AG09309 (cell line): ENCODE measurements at regions not wholly inside any gene's neighbourhood (a gene's known extent, or its start where the extent isn't known, plus 50 kb on each side); places are given as distances from the start of the nearest gene placed in this dataset.

Experiments used
- DNase-seq: peaks from one replicate; pipeline ENCODE4 v3.0.0-alpha.2; 2010; ENCODE audit warnings: low read depth
- H3K4me3 ChIP-seq: 2 replicates; pipeline ENCODE4 v1.5.1; 2011; ENCODE audit warnings: mild to moderate bottlenecking, low read depth, low read length, moderate library complexity; ENCODE audit not compliant: control insufficient read depth
- TF ChIP-seq, protein P1 (sequence below): IDR thresholded peaks from 2 replicates; pipeline ENCODE4 v1.5.1; 2011; ENCODE audit warnings: mild to moderate bottlenecking, low read depth, low read length, inconsistent platforms; ENCODE audit not compliant: insufficient read depth, control insufficient read depth; ENCODE audit errors: missing control alignments

DNA sequence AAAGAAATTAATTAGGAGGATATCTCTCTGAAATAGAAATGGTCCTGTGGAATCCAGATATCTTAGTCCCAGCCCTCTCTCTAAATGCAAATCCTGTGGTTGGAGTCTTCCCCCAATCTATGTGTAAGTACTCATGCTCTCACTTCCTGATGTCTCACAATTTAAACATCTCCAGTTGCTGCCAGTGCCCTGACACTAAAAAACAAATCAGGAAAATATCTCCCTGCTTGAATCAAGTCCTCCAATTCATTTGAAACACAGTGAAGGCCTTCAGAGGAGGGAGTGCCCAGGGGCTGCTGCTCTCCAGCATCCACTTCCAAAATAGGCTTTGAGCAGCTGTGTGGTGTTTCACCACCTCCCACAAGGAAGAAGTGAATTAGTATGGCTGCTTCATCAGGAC lies 413.8 kb downstream of the RAD51AP2 start:
- TF ChIP-seq, protein P1, sequence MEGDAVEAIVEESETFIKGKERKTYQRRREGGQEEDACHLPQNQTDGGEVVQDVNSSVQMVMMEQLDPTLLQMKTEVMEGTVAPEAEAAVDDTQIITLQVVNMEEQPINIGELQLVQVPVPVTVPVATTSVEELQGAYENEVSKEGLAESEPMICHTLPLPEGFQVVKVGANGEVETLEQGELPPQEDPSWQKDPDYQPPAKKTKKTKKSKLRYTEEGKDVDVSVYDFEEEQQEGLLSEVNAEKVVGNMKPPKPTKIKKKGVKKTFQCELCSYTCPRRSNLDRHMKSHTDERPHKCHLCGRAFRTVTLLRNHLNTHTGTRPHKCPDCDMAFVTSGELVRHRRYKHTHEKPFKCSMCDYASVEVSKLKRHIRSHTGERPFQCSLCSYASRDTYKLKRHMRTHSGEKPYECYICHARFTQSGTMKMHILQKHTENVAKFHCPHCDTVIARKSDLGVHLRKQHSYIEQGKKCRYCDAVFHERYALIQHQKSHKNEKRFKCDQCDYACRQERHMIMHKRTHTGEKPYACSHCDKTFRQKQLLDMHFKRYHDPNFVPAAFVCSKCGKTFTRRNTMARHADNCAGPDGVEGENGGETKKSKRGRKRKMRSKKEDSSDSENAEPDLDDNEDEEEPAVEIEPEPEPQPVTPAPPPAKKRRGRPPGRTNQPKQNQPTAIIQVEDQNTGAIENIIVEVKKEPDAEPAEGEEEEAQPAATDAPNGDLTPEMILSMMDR: no peak
- no peak for DNase-seq
- no peak overlapping the region for H3K4me3 ChIP-seq

DNA sequence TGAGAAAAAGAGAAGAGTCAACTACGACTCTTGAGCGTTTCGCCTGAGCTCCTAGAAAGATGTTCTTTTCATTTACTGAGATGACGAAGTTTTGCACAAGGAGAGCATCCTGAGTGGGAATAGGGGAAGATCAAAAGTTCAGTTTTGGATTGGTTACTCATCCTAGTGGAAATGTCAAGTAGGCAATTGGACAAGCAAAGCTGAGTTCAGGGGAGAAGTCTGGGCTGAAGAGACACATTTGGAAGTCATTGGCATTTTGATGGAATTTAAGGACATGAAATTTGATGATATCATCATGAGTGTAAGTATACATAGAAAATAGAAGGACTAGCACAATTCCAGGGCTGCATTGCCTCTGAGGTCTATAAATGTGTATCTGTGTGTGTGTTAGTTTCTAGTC lies 416.6 kb downstream of the RAD51AP2 start:
- no peak overlapping the region for H3K4me3 ChIP-seq
- no peak for DNase-seq
- TF ChIP-seq, protein P1: no peak

DNA sequence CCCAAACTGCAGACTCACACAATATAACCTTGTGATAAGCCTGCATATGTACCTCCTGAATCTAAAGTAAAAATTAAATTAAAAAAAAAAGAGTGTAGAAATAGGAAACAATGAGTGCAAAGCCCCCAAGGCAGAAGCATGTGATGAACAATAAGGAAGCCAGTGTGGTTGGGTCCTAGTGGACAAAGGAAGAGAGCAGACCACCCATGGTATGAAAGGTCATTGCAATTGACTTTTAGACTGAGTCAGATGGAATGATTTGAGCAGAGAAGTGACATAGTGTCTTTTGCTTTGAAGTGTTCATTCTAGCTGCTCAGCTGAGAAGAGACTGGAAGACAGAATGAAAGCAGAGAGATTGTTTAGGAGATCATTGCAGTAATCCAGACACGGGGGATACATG lies 417.1 kb downstream of the RAD51AP2 start:
- no peak overlapping the region for H3K4me3 ChIP-seq
- TF ChIP-seq, protein P1: no peak
- no peak for DNase-seq

DNA sequence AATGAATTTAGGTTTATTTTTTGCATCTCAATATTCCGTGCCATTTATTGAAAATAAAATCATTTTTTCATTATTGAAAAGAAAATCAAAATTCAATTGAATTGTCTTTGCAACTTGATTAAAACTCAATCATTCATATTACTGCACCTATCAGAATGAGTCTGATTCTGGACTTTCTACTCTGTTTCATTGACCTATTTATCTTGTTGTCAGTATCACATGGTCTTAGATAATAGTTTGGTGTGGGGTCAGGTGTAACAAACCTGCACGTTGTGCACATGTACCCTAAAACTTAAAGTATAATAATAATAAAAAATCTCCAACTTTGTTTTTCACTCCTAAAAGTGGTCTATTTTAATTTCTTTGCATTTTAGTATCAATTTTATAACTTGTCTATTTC lies 422.9 kb downstream of the RAD51AP2 start:
- TF ChIP-seq, protein P1: no peak
- no peak overlapping the region for H3K4me3 ChIP-seq
- DNase-seq: no peak

DNA sequence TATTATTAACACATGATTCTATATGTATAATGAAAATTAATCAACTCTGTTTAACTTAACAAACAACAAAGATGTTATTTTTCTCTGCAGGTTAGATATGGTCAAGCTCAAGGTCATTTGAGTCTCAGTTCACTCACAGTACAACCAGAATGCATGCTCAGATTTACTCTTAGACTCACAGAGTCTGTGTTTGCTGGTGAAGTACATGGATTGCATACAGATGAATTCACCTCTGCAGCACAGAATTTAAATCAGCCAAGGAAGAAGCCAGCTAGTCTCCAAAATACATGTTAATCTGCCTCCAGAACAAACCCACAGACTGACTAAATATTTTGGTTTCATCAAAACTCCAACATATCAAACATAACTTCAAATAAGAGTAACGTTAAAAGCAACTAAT lies 424.5 kb downstream of the RAD51AP2 start:
- DNase-seq: no peak
- TF ChIP-seq, protein P1: no peak
- H3K4me3 ChIP-seq: no peak overlapping the region

DNA sequence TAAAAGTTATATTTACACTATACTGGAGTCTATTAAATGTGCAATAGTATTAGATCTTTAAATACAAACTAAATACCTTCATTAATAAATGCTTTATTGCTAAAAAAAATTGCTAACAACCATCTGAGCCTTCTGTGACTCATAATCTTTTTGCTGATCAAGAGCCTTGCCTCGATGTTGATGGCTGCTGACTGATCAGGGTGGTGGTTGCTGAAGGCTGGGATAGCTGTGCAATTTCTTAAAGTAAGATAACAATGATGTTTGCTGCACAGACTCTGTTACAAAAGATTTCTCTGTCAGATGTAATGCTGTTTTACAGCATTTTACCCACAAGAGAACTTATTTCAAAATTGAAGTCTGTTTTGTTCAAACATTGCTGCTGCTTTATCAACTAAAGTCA lies 421.4 kb upstream of the CYRIA start:
- TF ChIP-seq, protein P1: no peak
- H3K4me3 ChIP-seq: no peak overlapping the region
- DNase-seq: no peak
